Hepatocyte (in vitro differentiated cells): ENCODE measurements at regions not wholly inside any gene's neighbourhood (a gene's known extent, or its start where the extent isn't known, plus 50 kb on each side); places are given as distances from the start of the nearest gene placed in this dataset.

Experiments
- CTCF ChIP-seq: fragments of 200-600 bp; sonication (generic); IDR thresholded peaks from 2 replicates; pipeline ENCODE4 v1.5.1; 2016; ENCODE audit warnings: antibody characterized with exemption, mild to moderate bottlenecking; ENCODE audit not compliant: poor library complexity
- EZH2 ChIP-seq: fragments of 200-600 bp; sonication (generic); IDR thresholded peaks from 2 replicates; pipeline ENCODE4 v1.6.1; 2016; ENCODE audit warnings: antibody characterized with exemption, mild to moderate bottlenecking, borderline replicate concordance
- EZH2phosphoT487 ChIP-seq: fragments of 200-600 bp; sonication (generic); IDR thresholded peaks from one replicate; pipeline ENCODE4 v1.6.1; 2018; ENCODE audit warnings: antibody characterized with exemption, mild to moderate bottlenecking, low read depth, moderate library complexity; ENCODE audit not compliant: unreplicated experiment, severe bottlenecking

DNA sequence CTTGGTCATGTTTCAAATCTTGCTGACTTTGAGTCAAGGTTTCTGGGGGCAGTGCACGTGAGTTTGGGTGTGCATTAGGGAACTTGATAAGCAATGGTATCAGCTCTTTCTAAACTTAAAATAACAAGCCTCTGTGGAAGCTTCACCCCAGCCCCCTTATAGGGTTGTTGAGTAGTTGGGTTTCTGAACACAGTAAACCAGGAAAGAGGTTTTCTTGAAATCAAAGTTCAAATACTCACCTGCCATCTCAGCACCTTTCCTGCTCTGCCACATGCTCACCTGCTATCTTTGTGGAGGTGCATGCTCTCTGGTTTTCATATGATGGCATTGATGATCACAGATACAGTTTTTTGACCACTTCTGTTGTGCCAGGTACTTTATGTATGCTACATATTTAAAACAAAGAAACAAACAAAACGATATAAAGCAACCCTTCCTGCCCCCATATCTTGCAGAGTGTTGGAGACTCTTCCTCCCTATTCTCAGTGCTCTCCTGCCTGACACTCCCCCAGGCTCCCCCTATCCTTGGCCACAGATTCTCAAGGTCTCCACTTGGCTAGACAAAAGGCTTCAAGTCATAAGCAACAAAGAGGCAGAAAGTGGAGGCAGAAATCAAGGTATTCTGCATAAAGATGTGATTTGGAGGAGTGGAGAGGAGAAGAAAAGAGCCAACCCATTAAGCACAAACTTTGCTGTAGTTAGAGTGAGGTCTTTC is 360.6 kb downstream of the CYRIA start:
- no peak for TF ChIP-seq CTCF
- TF ChIP-seq EZH2, result no peak
- no peak for TF ChIP-seq EZH2phosphoT487
